ENCODE measurements at regions not wholly inside any gene's neighbourhood (a gene's known extent, or its start where the extent isn't known, plus 50 kb on each side); places are given as distances from the start of the nearest gene placed in this dataset.

DNA sequence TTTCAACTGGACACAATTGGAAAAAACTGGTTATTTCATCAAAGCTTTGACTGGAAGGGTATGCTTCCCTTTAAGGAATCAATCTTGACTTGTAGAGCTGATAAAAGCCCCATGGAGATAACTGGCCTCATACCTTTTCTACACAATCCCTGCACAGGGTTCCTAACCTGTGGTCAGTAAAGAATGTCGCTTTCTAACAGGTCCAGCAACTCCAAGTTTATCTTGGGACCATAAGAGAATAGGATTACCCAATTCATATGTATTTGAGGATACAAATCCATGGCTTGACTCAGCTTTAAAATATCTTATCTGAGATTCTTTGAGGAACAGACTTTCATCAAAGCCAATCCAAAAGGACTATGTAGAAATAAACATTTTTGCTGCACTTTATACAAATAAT, 1399.8 kb upstream of the PABPC4L start:
- Histone ChIP-seq H3K27me3 (ENCODE audit: control insufficient read depth in 2 of 2, insufficient read depth in 2 of 2, low read length in 2 of 2) (no peaks in the 10 kb centered on the region), H2AFZ (ENCODE audit: low read depth, low read length) (no peak overlapping the region), H3K4me2 (ENCODE audit: insufficient read depth, low read length) (no peak overlapping the region), H3K9me1 (replicated peaks; ENCODE audit: control insufficient read depth, extremely low read depth, insufficient read depth, low read length) (no peaks in the 10 kb centered on the region), H3K27ac (ENCODE audit: insufficient read depth, low read depth, low read length) (no peak overlapping the region), H4K20me1 (replicated peaks; ENCODE audit: control insufficient read depth, extremely low read depth, insufficient read depth, low read length) (no peaks in the 10 kb centered on the region), H3K36me3 (ENCODE audit: control insufficient read depth in 2 of 2, extremely low read depth in 1 of 2, insufficient read depth in 2 of 2, low read length in 2 of 2) (no peaks in the 10 kb centered on the region), H3K4me3 (replicated peaks in 1 of 3; ENCODE audit: insufficient read depth in 1 of 3, low read depth in 1 of 3, low read length in 3 of 3) (no peak overlapping the region), H3K9ac (replicated peaks; ENCODE audit: extremely low read depth, insufficient read depth, low read length) (no peak overlapping the region), H3K9me3 (replicated peaks; ENCODE audit: control insufficient read depth, insufficient read depth, low read length) (no peaks in the 10 kb centered on the region), H3K79me2 (ENCODE audit: control insufficient read depth, insufficient read depth, low read length) (no peaks in the 10 kb centered on the region), H3K4me1 (ENCODE audit: control insufficient read depth, extremely low read depth, insufficient read depth, low read length) (no peaks in the 10 kb centered on the region)
- intact Hi-C loops (cut with micrococcal nuclease): no loop called here
- FAIRE-seq (no peak), DNase-seq (ENCODE audit: low read depth, low spot score) (no peak)
- BruUV-seq (replicated peaks): no TSS peak
- CTCF ChIA-PET: no interaction called here
- dilution Hi-C loops (cut with MboI; ENCODE audit: extremely low pct_ligation_motif_present, low sequenced_read_pairs): no loop called here
- TF ChIP-seq EZH2 (IDR thresholded peaks at IDR 0.05; ENCODE audit: borderline replicate concordance, low read depth, low read length, severe bottlenecking) (no peak), MYC (IDR thresholded peaks at IDR 0.05; ENCODE audit: low read depth, low read length) (no peak), JUN (IDR thresholded peaks at IDR 0.05; ENCODE audit: borderline replicate concordance, insufficient read depth, insufficient read length, low read depth) (no peak), GATA2 (IDR thresholded peaks at IDR 0.05; ENCODE audit: insufficient read depth, insufficient read length, low read depth, low read length) (no peak), POLR2A (IDR thresholded peaks at IDR 0.05; ENCODE audit: low read depth, low read length) (no peak), FOS (IDR thresholded peaks at IDR 0.05; ENCODE audit: borderline replicate concordance, insufficient read depth, low read length) (no peak), POLR2AphosphoS5 (IDR thresholded peaks at IDR 0.05; ENCODE audit: insufficient read depth, low read depth, low read length) (no peak)
- TF ChIP-seq, protein P1, sequence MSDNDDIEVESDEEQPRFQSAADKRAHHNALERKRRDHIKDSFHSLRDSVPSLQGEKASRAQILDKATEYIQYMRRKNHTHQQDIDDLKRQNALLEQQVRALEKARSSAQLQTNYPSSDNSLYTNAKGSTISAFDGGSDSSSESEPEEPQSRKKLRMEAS (IDR thresholded peaks at IDR 0.05; ENCODE audit: insufficient read depth, insufficient read length): no peak
- TF ChIP-seq, protein P2, sequence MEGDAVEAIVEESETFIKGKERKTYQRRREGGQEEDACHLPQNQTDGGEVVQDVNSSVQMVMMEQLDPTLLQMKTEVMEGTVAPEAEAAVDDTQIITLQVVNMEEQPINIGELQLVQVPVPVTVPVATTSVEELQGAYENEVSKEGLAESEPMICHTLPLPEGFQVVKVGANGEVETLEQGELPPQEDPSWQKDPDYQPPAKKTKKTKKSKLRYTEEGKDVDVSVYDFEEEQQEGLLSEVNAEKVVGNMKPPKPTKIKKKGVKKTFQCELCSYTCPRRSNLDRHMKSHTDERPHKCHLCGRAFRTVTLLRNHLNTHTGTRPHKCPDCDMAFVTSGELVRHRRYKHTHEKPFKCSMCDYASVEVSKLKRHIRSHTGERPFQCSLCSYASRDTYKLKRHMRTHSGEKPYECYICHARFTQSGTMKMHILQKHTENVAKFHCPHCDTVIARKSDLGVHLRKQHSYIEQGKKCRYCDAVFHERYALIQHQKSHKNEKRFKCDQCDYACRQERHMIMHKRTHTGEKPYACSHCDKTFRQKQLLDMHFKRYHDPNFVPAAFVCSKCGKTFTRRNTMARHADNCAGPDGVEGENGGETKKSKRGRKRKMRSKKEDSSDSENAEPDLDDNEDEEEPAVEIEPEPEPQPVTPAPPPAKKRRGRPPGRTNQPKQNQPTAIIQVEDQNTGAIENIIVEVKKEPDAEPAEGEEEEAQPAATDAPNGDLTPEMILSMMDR (IDR thresholded peaks at IDR 0.05; ENCODE audit: extremely low read depth in 1 of 2, insufficient read depth in 1 of 2, low read depth in 1 of 2, low read length in 2 of 2): no peak
- POLR2A ChIA-PET: no interaction called here
